ENCODE measurements at regions not wholly inside any gene's neighbourhood (a gene's known extent, or its start where the extent isn't known, plus 50 kb on each side); places are given as distances from the start of the nearest gene placed in this dataset.

DNA sequence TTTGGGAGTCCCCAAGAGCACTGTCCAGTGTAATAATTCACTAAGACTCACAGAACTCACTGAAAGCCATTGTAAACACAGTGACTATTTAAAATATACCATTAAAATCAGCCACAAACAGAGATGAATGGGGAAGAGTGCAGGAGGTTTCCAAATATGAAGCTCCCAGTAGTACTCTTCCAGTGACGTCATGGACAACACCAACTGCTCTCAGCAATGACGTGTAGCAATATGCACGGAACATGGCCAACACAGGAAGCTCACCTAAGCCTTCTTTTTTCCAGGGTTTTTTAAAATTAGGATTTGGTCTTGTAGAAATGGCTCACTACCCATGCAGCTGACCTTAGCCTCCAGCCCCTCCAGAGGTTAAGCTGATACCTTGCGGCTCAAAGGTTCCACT lies 1224.1 kb upstream of the CADM2 start:
- DNase-seq = no peak

DNA sequence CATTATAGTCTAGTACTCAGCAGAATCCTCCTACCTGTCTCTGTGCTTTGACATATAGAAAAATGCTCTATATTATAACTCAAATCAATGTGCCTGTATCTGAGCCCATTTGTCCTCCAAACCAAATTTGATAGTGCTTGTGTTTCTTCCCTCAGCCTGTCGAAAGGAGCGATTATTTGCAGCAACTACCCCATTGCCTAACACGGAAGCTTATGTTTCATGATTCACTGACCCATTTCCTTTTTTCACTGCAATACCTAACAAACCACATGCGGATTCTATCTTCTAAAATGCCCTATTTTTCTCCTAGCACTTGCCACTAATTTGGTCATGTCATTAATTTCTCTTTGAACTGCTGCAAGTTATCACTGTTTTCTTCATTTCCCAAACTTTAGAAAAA lies 1220.6 kb upstream of the CADM2 start:
- DNase-seq = no peak

DNA sequence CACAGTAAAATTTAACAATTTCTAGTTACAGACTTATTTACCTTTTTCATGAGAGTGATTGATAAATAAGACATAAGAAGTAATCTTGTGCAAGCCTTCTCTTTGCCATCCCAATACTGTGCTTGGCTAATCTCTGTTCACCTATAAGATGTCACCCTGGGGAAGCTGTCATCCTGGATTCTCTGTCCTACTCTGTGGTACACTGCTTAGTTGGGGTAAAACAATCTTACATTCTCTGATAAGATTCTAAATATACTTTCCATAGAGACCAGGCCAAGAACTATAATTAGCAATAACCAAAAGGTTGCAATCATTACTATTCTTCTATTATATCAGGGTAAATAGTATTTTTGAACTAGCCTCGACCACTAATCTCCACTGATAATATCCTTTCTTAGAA lies 1218.3 kb upstream of the CADM2 start:
- no peak for DNase-seq

DNA sequence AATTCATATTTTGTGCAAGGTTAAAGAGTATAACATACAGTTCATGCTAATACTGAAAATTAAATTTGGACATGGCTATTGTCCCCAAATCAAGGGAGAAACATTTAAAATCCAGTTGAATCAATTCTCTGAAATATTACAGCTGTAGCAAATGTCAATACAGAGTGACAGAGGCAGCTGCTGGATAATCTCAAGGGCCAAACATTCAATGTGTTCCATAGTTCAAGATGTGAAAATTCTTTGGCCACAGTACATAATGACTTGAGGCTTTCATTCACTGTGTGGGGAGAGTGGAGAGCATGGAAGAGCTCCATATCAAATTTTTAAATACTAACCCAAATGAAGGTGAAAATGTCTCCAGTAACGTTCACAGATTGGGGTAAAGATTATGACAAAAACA lies 1192.8 kb upstream of the CADM2 start:
- no peak for DNase-seq

DNA sequence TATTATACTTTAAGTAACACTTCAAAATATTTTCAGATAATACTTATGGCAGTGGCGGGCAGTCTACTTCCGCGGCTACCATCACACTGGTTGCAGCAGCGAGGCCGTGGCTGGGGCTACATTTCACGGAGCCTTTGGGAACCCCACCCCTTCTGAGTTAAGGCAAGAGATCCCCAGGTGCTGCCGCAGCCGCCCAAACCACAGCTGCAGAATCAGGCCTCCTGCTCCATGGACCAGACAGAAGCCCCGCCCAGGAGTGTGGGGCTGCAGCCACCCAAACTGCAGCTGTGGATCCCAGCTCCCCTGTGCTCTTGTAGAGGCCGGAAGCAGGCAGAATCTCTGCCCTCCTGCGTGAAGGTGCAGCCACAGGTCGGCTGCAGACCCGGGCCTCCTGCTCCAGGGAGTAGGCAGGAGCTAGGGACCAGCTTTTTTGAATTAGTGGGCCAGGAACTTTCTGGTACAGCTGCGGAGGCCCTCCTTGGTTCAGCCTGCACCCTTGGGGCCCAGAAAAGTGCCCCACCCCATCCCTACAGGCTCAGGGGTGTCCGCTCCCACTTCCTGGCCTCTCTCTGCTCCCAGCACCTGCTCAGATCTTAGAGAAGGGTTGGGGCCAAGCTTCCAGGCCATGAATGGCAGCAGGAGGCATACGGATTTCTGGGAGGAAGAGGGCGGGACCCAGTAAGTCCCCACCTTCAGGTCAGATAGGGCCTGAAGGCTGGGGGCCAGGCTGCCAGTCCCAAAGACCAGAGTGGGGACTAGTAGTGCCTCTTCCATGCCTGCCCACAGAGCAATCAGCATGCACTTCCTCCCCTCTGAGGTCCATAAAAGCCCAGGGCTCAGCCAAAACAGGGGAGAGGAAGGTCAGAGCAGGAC lies 1188.8 kb upstream of the CADM2 start:
- no peak for DNase-seq

DNA sequence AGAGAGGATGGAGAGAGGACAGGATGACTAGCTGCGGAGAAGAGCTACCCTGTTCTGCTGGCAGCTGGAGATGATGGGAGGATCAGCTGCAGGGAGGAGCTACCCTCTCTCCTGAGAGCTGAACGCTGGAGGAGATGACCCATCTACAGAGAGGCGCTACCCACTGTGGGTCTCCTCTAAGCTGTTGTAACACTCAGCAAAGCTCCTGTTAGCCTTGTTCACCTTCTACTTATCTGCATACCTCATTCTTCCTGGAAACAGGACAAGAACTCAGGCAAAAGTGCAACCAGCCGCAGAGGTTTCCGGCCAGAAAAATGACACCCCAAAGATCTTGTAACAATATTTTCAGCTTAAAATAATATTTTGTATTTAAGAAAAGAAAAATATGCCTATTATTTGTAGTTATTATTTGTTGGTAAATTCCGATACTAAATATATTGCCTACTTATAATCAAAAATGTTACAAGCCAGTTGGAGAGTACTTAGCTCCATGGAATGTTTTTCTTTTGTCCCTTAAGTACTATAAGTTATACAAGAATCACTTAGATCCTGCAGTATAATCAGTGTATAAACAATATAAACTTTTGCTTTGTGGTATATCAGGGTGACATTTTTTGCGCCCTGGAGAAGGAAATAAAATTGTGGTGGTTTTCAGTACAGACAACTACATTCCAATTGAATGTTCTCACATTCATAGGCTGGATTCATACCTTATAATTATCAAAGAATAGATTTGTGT lies 1188.0 kb upstream of the CADM2 start:
- no peak for DNase-seq

DNA sequence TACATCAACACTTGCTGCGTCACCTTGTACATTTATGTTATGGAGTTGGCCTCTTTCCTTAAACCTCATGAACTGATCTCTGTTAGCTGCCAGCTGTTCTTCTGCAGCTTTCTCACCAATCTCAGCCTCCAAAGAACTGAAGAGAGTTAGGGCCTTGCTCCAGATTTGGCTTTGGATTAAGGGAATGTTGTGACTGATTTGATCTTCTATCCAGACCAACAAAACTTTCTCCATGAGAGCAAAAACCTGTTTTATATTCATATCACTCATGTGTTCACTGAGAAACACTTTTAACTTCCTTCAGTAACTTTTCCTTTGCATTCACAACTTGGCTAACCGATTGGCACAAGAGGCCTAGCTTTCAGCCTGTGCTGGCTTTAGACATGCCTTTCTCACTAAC lies 1156.0 kb upstream of the CADM2 start:
- DNase-seq = no peak

DNA sequence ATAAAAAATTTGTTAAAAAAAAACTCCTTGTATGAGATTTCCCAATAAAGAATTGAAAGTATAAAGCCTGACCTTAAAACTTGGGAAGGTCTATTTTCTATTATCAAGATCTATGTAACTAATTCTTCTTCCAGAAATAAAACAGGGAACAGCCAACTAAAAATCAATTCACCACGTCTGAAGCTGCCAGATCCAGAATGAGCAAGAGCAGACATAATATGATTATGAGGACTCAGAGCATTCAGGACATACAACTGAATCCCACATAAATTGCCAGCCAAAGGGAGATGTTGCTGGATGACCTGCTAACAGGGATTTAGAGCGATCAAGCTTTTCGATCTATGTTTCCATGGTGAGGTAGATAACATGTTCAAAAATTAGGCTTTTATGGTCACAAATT lies 1151.3 kb upstream of the CADM2 start:
- no peak for DNase-seq

DNA sequence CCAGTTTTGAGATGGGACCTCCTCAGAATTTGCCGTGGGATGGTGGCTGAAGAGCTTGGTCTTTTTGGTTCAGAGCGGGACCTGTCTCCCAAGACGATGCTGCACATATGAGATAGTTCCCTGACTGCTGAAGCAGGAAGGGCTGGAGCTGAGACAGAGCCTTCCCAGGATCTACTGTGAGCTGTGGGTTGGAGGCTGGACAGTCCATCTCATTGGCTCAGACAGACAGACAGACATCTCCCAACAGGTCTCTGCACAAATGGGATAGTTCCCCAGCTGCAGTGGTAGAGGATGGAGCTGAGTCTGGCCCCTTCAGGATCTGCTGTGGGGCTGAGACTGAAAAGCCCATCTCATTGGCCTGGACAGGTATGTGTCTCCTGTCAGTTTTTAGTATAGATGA lies 1145.6 kb upstream of the CADM2 start:
- no peak for DNase-seq

DNA sequence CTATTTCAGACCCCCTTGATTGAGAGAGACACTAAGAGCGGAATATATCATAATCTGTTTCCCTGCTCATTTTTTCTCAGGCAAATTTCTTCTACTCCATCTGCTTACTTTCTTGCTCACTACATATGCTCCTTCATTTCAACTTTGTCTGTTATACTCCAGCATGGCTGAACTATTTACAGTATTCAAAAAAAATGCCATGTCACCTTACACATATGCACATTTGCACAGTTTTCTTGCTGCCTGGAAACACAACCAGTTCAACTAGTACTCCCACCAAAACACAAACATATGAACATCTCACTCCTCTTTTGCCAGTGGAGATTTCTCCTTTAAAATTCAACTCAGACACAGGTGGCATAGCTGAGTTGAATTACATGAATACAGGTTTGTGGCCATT lies 1142.1 kb upstream of the CADM2 start:
- DNase-seq = no peak

DNA sequence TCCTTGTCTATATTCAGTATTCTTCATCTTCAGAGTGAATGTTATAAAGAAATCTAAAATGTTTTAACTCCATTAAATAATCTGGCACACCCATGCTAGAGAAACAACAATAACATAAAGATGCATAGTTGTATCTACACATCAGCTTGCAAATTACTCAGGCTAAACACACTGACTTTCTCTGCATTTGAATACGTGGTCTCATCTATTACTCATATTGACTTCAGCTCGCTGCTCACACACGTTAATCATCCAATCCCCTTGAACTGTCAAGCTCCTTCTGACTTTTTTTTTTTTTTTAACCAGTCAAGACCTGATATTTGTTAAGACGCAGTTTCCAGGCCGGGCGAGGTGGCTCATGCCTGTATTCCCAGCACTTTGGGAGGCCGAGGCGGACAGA lies 1137.3 kb upstream of the CADM2 start:
- DNase-seq = no peak

DNA sequence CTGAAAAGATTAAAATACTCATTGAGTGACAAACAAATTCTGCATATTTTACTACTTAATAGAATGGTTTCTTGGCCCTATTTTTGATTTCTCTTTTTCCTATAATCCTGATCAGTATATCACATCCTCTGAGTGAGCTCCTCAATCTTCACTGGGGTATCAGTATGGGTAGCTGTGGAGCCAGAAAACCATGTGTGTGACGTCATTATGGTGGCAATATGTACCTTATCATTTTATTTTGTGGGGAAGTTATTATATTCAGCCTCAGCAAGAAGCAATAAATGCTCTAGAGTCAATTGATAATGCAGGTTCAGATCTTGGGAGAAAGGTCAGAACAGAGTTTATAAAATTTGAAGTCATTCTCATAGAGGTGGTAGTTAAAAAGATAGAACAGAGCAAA lies 1135.7 kb upstream of the CADM2 start:
- no peak for DNase-seq

DNA sequence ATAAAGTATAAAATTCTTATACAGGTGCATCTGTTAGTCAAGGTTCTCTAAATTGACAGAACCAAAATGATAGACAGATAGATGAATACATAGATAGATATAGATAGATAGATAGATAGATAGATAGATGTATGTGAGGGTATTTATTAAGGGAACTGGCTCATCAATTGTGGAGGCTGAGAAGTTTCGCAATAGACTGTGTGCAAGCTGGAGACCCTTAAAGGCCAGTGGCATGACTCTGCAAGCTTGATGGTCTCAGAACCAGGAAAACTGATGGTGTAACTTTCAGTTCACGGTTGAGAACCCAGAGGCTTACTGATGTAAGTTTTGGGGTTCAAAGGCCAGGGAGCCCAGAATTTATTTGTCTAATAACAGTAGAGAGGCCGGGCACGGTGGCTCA lies 1123.7 kb upstream of the CADM2 start:
- DNase-seq = no peak

DNA sequence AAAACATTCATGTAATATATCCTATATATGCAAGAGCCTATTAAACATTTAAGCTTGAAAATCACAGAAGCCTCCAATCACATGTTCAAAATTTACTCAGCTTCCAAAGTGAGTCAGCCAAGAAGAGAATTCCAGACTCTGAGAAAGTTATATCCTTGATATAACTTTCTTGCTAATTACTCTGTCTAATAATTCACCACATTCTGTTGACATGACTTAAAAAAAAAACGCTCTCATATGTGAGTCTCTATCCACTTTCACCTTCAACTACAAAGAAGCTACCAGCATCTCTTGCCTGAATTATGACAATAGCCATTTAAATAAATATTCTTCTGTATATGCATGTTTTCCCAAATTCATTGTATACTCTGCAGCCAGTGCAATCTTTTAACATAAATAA lies 1116.3 kb upstream of the CADM2 start:
- no peak for DNase-seq

DNA sequence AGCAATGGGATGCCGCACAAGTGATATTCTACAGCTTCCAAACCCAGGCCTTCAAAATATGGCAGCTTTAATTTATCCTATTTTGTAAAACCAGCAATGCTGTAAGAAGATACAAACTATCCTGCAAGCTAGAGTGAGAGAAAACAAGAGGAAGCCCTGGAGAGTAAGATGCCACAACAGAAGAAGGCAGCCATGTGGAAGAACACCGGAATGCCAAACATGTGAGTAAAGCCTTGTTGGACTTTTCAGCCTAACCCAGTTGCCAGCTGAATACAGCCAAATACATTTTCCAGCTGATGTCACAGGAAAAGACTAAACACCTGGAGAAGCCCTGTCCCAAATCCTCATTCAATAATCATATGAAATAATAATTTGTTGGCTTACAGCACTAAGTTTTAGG lies 1115.1 kb upstream of the CADM2 start:
- no peak for DNase-seq

DNA sequence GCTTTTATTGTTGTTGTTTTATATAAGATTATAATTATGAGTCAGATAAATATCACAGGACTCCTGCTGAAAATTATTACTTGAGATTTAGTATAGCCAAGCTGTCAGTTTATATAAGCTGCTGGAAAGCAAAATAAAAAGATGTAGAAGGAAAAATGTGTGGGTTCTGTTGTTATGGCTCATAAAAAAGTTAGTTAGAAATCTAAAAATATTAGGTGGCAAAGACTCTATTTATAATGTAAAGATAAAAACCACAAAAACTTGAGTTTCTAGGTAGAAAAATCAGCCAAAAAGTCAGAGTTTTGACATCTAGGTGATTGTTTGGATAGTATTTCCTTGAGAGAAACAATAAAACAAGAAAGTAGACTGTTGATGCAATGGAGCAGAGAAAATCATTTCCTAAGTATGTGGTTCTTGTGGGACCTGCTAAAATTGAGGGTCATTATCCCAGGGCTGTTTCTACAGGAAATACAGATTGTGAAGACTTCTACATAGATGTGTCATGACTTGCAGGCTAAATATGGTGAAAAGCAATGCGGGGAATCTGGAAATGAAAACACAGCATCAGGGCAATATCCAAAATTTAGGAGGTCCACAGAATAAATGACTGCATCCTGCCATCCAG lies 1109.6 kb upstream of the CADM2 start:
- DNase-seq = no peak

DNA sequence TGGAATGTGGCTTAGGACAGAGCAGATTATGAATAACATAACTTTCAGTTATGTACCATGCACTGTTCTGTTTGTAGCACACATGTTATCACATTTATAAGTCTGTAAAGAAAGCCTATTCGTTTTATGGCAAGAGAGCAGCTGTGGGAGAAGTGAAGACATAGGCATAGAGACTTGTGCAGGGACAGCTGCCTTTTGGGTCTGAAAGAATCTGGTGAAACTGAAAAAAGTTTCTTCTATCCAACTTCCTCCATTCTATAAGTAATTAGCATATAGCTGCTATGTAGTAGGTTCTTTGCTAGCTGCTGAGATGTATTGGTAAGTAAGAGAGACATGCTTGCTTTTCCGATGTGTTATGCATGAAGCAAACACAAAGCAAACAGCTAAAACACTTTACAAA lies 1095.4 kb upstream of the CADM2 start:
- DNase-seq = no peak

DNA sequence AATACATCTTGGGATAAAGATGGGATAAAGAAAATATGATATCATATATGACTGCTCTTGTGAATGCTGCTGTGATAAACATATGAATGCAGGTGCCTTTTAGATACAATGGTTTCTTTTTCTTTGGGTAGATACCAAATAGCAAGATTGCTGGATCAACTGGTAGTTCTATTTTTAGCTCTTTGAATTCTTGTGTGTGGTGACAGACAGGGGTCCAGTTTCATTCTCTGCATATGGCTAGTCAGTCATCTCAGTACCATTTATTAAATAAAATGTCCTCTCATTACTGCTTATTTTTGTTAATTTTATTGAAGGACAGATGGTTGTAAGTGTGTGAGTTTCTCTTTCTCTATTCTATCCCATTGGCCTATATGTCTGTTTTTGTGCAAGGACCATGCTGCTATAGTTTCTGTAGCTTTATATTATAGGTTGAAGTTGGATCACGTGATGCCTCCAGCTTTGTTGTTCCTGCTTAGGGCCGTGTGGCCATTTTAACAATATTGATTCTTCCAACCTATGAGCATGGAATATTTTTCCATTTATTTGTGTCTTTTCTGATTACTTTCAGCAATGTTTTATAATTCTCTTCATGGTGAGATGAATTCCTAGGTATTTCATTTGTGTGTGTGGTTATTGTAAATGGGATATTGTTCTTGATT lies 1089.8 kb upstream of the CADM2 start:
- DNase-seq = no peak

DNA sequence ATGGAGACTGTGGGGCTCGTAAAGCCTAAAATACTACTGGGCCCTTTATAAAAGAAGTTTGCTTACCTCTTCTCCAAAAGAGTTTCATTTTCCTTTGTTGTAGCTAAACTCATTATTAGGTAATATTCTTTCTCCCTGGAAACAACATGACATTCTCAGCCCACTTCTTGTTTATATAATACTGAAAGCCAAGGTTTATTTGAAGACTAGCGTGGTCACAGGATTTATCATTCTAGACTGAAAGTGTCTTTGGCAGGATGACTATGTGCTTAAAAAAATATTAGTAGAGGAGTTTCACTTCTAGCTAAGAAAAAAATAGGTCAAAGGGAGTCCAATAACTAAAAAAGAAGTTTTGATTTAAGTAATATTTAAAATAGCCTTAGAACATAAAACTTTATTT lies 1085.2 kb upstream of the CADM2 start:
- no peak for DNase-seq

DNA sequence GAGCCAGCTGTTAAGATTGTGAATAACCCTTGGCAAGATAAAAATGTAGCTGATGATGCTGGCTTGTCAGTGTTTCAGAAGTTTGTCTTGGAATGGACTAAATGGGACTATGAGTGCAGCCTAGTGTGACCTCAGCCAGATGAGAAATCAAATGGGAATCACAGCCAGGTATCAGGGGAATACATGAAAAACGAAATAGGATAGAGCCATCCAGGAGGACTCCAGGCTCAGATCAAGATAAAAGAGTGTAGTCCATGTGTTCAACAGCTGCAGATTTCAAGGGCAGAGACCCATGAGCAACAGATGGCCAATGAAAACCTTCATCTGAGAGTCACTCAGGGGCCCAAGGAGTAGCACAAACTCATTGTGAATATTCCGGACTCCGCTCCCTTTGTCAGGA lies 1080.9 kb upstream of the CADM2 start:
- no peak for DNase-seq

DNA sequence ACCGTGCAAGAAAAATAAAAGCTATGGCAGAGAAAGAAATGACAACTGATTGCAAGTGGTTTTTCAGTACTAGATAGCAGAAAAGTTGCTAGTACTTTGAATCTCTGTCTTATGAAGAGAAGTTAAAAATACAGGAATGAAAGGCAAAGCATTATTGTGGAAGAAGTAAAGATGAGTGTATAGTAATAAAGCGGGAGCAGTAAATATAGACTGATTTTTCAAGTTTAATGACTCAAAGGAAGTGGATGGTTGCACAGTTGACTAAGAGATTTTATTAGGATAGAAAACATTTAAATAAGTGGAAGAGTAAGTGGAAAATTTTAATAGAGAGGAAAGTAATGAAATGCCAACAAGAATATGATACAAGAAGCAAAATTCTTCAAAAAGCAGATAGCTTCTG lies 1076.1 kb upstream of the CADM2 start:
- no peak for DNase-seq
